T1000 (cell line): ENCODE measurements at regions not wholly inside any gene's neighbourhood (a gene's known extent, or its start where the extent isn't known, plus 50 kb on each side); places are given as distances from the start of the nearest gene placed in this dataset.

Experiments used
- DNase-seq: peaks from one replicate; lab custom pipeline; 2025; ENCODE audit warnings: mixed read lengths; lab: John Stamatoyannopoulos, UW

DNA sequence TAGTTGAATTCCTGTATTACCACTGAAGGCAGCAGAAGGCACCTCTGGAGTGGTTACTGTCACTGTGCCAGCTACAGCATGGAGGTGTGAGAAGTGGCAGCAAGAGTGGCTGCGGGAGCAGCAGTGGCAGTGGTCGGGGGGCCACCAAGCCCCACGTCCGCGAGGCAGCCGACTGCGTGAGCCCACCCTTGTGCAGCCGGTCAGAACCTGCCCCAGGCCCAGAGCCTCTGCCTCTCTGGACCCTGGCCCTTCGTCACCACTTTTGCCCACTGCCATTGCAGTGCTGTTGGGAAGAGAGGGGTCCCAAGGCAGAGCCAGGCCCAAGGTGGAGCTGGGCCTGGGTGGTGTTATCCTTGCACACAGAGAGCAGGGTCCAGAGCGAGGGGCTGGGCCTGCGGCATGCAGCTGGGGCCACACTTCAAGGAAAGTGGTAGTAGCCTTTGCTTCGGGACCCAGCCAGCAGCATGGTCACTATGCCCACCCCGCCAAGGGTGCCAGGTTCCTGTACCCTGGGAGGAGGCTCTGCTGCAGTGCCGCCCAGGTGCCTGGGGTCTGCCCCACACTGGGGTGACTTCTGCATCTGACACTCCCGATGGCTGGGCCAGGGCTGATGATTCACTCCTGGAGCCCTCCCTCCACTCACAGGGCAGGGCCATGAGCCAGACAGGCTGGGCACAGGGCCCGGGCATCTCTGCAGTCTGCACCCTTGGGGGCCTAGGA is 450.1 kb upstream of the LRATD1 start:
- DNase-seq, result no peak

DNA sequence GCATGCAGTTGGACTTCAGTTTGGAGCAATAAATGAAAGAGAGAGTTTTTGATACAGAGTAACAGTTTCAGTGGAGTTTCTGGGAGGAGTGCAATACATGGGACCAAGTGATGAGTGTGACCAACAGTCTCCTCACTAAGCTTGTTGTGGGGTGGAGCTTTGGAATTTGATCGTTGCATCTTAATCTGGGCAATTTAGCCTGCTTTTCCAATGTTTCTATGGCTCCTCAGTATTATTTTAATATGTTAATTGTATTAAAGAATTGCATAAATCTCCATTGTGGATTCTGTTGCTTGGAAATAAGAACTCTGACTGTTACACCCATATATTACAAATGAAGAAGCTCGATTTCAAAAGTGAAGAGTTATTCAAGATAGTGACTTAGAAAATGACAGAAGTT is 446.6 kb upstream of the LRATD1 start:
- no peak for DNase-seq

DNA sequence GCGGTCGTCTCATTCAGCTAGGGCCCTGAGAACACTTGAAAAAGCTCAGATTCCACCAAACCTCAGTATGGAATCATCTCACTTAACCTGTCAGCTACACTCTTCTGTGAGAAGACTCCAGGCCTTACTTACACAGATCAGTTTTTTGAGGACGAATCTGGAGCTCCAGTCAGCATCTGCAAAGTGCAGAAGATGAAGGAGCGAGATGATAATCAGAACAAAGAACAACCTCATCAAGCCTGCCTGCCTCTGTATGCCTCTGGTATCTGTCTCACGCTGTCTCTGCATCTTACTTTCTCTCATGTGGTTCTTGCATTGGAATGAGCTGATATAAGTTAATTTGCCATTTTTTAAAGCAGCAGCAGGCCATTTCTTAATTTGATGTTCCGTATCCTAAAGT is 444.1 kb upstream of the LRATD1 start:
- no peak for DNase-seq

DNA sequence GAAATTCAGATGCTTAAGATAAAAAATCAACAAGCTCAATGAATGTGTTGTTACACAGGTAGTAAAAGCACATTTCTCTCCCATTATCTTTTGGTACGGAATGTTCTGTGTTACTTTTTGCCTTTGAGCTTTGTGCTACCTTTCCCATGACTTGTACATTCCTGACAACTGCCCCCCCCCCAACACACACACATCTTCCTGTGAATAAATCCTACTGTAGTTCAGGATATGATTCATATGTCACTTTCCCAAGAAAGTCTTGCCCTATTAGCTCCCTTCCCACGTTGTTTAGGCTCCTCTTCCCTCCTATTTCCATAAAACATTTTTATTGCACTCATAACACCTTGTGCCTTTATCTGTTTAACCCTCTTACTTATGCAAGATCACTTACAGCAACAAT is 442.6 kb upstream of the LRATD1 start:
- no peak for DNase-seq

DNA sequence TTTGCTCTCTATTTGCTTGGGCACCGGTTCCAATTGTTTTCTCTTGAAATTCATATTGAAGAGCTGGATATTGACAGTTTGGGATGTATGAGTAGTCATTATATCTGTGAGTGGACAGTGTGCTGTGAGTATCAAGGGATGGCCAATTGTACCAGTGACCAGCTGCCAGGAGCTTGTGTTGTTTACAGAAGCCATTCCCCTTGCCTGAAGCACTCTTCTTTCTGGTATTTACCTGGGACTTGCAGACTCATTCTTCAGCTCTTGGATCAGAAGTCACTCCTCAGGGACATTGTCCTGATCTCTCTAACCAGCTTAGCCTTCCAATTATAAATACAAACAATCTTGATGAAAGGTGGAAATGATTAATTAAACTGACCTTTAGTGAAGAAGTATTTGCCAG is 438.3 kb upstream of the LRATD1 start:
- no peak for DNase-seq

DNA sequence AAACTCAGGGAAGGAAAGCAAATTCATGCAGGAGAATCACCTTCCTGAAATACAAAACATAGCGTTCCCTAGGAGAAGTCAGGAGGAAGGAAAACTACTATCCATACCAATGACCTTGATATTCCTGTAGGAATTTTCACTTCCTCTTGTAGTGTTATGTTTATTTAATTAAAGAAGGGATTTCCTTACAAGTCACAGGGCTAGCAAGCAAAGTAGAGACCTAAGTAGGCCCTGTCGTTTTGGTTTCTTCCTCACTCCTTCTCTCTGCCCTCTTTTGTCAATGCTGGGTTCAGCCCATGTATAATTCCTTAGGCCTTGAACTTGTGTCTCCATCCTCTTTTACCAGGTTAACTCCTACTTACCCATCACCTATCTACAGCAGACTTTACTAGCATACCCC is 435.2 kb upstream of the LRATD1 start:
- DNase-seq, result no peak

DNA sequence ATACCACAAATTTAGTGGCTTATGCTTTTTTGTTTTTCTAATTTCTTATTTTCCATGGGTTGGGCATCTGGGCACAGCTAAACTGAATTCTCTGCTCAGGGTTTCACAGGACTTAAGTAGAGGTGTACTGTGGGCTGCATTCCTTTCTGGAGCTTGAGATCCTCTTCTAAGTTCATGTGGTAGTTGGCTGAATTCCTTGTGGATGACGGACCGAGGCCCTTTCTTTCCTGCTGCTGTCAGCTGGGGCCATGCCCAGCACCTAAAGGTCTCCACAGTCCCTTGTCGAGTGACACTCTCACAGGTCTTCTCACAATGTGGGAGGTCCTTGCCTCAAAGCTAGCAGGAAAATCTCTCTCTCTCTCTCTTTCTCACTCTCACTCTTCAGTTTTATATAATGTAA is 433.5 kb upstream of the LRATD1 start:
- DNase-seq, result no peak

DNA sequence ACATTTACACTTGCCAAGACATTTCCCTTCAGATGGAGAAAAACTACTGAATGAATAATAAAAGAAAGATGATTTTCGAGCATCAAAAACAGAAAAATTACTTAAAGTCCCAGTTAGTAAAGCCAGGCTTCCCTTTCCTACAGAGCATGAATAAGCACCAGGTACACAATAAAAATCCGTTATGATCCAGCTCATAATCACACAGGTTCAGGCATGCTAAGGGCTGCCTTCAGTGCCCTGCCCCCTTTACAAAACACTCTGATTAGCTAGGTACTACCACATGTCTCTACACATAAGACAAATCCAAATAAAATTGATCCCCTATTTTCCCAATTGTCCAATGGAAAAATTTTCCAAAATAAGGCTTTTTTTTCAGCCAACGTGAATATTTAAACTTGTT is 413.2 kb upstream of the LRATD1 start:
- no peak for DNase-seq

DNA sequence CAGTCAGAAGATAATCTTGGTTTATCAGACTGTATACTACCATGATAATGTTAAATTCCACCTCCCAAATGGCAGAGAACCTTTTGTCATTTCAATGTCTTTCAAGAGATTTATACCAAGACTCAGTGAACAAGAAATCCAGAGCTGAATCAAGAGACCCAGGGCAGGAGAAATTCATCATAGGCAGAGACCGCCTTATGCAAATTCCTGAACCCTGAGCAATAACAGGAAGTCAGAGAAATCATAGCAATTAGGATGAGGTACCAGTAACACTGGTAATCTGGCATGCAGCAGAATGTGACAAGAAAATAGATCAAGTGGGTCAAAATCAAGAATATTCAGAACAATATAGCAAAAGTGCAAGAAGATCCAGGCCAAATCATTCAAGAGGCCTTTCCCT is 412.4 kb upstream of the LRATD1 start:
- DNase-seq, result no peak

DNA sequence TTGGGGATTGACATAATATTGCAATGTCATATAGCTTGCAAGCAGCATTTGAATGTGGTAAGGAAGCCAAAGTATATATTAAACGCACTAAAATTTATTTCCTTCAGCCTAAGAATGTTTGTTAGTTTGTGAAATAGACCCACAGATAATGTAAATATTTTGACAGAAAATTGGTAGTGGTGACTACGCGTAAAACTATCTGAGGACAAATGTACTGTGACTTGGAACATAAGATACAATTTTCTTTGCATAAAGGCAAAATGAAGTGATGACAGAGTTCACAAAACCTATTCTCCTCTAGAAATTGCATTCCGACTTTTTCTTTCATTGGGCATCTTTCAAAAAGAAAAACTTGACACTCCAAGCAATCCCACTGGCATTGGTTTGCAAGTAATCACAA is 411.1 kb upstream of the LRATD1 start:
- no peak for DNase-seq

DNA sequence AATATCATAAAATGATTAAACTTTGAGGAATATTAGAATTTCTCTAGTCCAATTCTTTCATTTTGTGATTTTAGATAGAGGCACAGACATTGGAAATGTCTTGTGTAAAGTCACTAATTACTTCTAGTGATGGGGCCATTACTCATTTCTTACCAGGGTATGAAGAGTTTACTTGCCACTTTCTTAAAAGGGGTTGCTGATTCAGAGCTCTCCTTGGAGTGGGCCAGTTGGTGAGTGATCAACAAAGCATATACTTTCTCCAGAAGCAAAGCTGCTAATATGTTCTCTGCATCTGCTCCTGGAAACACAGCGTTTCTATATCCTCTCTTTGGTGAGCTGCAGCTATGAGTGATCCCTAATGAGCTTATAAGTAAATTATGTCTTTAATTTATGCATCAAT is 408.9 kb upstream of the LRATD1 start:
- DNase-seq, result no peak

DNA sequence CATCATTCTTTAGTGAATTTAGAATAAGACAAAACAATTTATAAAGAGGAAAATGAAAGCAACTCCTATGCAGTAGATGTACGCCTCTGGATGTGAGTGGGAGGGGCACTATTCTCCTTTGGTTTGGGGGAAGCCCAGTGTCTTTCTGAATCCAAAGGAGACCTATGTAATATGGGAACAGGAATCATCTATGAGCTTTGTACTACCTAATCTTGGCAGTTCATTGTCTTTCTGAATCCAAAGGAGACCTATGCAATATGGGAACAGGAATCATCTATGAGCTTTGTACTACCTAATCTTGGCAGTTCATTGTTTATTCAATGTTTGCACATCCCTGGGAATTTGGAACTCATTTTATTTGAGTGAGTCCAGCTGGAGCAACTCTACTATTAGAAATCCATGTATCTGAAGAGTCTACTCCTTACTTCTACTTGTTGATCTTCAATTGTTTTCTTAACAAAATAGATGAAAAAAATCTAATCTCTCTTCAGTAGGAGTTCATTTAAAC is 401.1 kb upstream of the LRATD1 start:
- DNase-seq, result no peak

DNA sequence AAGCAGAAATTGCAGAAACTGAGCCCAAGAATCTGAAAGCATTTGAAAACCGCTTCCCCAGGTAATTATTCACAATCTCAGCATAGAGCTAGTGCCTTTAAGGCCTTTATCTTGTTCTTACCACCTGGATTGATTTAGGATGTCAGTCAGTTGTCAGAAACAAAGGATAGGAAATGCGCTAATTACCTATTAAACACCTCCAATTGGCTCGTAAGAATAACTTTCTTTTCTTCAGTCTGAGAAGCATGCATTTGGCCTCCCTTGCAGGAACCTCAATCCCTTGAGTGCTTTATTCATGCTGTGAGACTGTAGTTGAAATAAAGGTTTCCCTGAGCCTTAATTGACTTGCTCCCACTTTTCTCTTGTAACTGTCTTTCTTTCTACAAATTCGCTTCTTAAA is 400.3 kb upstream of the LRATD1 start:
- DNase-seq, result no peak

DNA sequence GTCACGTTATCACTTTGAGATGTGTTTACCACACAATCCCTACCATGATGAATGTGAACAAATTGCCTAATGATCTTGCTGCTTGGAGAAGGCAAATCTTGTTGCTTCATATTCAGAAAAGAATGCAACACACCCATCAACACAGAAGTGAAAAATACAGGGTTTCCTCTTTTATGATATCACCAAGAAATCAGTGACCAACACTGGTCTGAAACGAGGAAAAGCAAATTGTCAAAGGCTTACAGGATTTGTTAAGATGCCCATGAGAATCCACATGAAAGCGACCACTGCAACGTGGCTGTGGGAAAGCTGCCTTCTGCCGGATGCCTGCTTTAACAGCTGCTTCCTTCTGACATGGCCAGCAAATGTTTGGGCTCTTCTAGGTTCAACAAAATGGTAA is 397.6 kb upstream of the LRATD1 start:
- no peak for DNase-seq

DNA sequence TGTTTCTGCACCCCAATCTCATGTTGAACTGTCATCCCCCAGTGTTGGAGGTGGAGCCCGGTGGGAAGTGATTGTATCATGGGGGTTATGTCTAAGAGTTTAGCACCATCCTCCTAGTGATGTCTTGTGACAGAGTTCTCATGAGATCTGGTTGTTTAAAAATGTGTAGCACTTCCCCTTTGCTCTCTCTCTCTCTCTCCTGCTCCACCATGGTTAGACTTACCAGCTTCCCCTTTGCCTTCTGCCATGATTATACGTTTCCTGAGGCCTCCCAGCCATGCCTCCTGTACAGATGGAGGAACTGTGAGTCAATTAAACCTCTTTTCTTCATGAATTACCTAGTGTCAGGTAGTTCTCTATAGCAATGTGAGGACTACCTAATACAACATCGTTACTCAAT is 396.9 kb upstream of the LRATD1 start:
- DNase-seq, result no peak

DNA sequence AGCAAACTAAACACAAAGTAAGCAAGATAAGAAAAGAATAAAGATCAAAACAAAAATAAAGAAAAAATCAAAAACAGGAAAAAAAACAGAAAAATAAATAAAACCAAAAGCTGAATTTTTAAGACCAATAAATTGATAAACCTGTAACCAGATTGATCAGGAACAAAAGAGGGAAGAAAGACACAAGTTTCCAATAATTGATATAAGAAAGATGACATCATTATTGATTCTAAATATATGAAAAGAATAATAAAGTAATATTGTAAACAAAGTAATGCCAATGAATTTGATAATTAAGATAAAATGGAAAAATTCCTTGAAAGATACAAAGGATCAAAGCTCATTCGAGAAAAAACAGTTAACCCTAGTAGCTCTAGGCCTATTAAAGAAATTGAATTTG is 394.6 kb upstream of the LRATD1 start:
- no peak for DNase-seq

DNA sequence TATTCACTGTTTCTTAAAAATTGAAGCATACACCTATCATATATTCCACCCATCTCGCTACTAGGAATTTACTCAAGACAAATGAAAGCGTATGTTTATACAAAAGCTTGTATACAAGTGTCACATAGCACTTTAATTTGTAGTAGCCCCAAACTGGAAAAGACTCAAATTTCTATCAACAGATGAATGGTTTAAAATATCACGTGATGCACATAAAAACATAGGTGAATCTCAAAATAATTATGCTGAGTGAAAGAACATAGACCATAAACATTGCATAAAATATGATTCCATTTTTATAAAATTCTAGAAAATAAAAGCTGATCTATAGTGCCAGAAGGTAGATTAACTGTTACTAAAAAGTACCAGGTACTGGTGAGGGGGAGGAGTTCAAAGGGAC is 392.9 kb upstream of the LRATD1 start:
- no peak for DNase-seq

DNA sequence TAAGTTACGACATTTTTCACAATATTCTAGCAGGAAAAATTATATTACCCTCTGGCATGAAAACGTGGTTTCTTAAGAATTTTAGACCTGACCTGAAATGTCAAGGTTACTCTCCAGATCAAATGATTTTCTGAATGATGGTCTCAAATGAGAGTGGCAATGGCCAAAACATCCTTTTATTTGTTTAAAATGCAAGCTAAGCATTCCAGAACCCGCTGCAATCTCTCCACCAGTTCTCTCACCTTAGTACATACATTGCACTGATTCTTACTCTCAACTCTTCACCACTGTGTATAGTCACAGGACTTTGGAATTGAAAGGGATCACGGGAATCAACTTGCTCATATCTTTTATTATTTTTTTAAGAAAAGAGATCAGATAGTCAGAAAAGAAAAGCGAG is 391.6 kb upstream of the LRATD1 start:
- DNase-seq, result no peak

DNA sequence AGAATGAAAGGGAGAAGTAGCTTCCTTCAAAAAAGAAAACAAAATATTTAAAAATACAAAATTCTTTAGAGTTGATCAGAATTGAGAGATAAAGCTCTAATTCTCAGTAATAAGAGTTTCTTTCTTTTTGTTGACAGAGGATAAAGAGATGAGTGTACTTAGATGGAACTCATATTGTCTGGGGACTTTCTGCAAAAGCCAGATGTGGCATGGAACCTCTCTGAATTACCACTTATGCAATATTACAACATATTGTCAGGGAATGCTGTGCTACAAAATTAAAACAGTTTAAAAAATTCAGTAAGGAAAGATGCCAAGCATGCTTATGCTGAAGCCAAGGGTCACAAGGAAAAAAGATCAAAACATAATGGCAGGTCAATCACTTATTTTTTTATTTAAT is 386.6 kb upstream of the LRATD1 start:
- no peak for DNase-seq

DNA sequence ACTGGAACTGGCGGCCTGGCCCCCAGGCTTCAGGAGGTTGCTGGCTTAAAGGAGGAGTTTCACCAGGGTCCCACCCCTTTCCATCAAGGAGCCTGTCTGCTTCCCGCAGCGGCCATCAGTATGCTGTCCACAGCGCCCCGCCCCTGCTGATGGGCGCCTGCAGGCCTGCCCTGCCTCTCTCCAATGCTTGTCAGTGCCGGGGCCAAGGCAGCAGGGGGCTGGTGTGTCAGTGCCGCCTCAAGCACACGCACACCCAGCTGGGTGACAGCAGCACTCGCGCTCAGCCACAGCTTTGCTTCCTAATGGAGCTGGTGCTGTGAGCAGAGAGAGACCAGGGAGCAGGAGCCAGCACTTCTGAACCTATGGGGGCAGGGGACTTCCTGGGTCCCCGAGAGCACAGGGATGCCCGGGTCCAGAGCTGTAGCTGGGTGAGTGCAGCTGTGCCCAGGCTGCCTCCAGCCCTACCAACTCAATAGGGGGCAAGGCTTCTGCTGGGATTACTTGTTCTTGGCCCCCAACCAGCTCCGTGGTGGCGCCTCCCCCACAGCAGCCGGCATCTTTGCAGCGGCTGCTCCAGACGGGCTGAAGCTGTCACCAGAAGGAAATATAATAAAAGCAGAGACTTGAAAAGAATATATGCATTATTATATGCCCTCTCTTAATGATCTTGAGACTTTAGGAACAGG is 377.2 kb upstream of the LRATD1 start:
- no peak for DNase-seq

DNA sequence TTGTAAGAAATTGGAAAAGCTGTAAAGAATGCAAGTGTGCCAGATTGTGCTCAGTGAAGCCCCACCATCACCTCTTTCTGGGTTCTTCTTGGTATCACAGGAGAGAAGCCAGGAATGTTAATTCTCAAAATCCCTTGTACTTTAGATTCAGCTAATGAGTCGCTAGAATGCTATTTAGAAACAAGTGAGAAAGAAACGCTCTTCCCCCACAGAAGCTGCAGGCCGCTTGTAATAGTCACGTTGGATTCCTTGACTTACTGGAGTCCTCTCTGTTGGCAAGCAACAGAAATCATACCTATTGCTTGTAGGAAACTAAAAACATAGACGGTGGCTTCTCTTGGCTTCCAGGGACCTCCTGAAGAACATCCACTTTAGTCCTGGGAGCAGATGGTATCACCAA is 375.6 kb upstream of the LRATD1 start:
- no peak for DNase-seq

DNA sequence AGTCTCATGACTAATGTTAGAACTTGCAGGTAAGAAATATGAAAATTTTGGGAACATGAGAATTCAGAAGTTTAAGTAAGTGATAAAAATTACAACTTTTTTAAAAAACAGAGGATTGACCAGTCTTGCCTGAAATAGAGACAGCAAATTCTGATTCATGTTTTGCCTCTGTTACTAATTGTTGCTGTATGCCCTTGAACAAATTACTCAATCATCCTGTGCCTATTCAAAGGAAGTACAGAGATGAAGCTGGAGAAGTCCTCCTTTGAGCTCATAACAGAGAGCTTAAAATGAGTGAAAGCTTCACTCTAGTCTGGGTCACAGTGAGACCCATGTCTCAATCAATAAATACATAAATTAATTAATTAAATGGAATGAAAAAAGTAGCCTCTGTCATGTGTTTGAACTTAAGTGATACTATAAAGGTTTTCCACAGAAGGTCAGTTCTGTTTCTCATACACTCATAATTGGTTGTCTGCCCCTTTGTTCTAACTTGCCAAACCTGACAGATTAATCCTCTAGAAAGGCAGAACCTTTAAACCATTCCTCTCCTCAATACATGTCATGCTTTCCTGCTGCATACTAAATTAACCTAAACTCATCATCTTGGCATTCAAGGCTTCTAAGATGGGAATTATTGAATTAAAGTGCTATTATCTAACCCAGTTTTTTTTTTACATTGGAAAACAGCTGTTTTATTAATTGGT is 374.6 kb upstream of the LRATD1 start:
- DNase-seq, result no peak

DNA sequence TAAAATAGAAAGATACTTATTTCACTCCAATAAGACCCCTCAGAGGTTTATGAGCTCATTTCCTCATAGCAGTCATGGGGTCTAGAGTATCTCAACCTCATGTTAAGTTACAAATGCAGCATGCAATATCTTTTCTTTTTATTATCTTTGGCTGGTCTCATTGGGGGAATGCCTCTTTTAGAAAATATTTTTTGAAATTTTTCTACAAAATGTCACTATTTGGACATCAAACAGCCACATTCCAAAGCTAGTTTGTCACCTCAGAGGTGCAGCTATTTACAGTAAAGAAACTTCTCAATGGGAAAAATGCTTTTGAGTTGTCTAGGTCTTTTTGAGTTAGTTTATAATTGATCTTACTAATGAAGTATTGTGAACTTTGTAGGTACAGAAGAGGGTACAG is 370.7 kb upstream of the LRATD1 start:
- no peak for DNase-seq
